Adrenal gland (tissue), 9 donors: ENCODE measurements at regions not wholly inside any gene's neighbourhood (a gene's known extent, or its start where the extent isn't known, plus 50 kb on each side); places are given as distances from the start of the nearest gene placed in this dataset.

ENCODE experiments used
- DNase-seq, 7 donors: peaks; one replicate each; pipeline ENCODE4 v3.0.0-alpha.2; 2019 to 2020
- H3K27ac ChIP-seq, 5 donors: fragments of 200-600 bp; sonication (generic) in 4 of 5; 1 replicate in 3 of 5; 2 replicates in 2 of 5; pipeline versions ENCODE4 v1.5.1 to v1.8.0; 2016 to 2020; ENCODE audit warnings: mild to moderate bottlenecking in 1 of 5
- H3K27me3 ChIP-seq: fragments of 200-600 bp; 2 replicates; pipeline ENCODE4 v1.8.0; 2021
- H3K36me3 ChIP-seq, 2 donors: fragments of 200-600 bp; replicated peaks in 1 of 2; 1 replicate in 1 of 2; 2 replicates in 1 of 2; pipeline versions ENCODE4 v1.5.1 to v1.8.0; 2018 to 2022
- H3K4me1 ChIP-seq, 2 donors: fragments of 200-600 bp; replicated peaks in 1 of 2; 1 replicate in 1 of 2; 2 replicates in 1 of 2; pipeline versions ENCODE4 v1.5.1 to v1.8.0; 2018 to 2021
- H3K4me3 ChIP-seq, 4 donors: fragments of 200-600 bp; sonication (generic) in 3 of 4; one replicate each; pipeline ENCODE4 v1.5.1; 2016 to 2018
- H3K9me3 ChIP-seq, 3 donors: fragments of 200-600 bp; sonication (generic) in 1 of 3; replicated peaks in 1 of 3; 1 replicate in 2 of 3; 2 replicates in 1 of 3; pipeline versions ENCODE4 v1.5.1 to v1.8.0; 2016 to 2021
- POLR2A ChIP-seq, 2 donors: fragments of 450-650 bp; IDR thresholded peaks; one replicate each; pipeline ENCODE4 v1.6.1; 2017; ENCODE audit warnings: antibody characterized with exemption in 2 of 2, mild to moderate bottlenecking in 2 of 2, moderate library complexity in 1 of 2
- WGBS, 4 donors: extraction: QIAGEN DNeasy Blood & Tissue Kit in 2 of 4; methylation state at CpG; one replicate each; pipeline versions ENCODE4 v1.1.5 to v1.1.7; 2013 to 2017; 5-methylcytosine and 5-hydroxymethylcytosine counted together
- intact Hi-C, 2 donors: fragments of 100-400 bp; cut with DNase I; formaldehyde crosslinking; loops; one replicate each; pipeline versions ENCODE4 v1.14.1 to v1.15.0; 2022 to 2023
- TF ChIP-seq, protein P1 (sequence below), 6 experiments: fragments of 450-650 bp in 4 of 6; fragments of 200-600 bp in 2 of 6; sonication (generic) in 1 of 6; IDR thresholded peaks; 1 replicate in 5 of 6; 2 replicates in 1 of 6; pipeline versions ENCODE4 v1.5.1 to v1.8.0; 2016 to 2021; ENCODE audit warnings: antibody characterized with exemption in 6 of 6, mild to moderate bottlenecking in 2 of 6, moderate library complexity in 1 of 6
- donor health status: healthy with polysubstance abuse.
- donor health status: Bipolar disorder and iron deficiency.
- donor health status: DM: yes; HTN: yes; CAD: no.
- donor health status: DM: no; HTN: no; CAD: no.
- donor health status: DM: no; HTN: no; CAD: no.

DNA sequence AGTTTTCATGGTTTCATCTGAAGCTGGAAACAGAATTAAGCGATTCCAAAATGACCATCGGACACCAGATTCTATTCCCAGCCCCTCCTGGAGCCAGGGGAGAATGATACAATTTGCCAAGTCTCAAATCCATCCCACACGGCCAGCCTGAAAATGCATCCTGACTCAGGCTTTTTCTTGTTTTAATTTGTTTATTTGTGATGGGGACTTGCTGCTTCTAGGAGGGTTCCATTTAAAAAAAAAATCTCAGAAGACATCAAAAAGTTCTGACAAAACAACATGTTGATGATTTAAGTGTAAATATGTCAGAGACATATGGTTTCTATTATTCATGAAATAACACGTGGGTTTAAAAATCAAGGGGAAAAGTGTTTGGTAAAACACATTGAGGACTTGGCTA lies 173.2 kb downstream of the GAS1 start:
- Histone ChIP-seq H3K27ac (no peak overlapping the region), H3K4me1 (no peaks in the 10 kb centered on the region), H3K4me3 (no peak overlapping the region), H3K9me3 (no peaks in the 10 kb centered on the region), H3K36me3 (no peaks in the 10 kb centered on the region), H3K27me3 (no peaks in the 10 kb centered on the region)
- intact Hi-C loops: no loop called here
- no peak for TF ChIP-seq POLR2A (IDR thresholded peaks at IDR 0.05)
- TF ChIP-seq, protein P1, sequence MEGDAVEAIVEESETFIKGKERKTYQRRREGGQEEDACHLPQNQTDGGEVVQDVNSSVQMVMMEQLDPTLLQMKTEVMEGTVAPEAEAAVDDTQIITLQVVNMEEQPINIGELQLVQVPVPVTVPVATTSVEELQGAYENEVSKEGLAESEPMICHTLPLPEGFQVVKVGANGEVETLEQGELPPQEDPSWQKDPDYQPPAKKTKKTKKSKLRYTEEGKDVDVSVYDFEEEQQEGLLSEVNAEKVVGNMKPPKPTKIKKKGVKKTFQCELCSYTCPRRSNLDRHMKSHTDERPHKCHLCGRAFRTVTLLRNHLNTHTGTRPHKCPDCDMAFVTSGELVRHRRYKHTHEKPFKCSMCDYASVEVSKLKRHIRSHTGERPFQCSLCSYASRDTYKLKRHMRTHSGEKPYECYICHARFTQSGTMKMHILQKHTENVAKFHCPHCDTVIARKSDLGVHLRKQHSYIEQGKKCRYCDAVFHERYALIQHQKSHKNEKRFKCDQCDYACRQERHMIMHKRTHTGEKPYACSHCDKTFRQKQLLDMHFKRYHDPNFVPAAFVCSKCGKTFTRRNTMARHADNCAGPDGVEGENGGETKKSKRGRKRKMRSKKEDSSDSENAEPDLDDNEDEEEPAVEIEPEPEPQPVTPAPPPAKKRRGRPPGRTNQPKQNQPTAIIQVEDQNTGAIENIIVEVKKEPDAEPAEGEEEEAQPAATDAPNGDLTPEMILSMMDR (IDR thresholded peaks at IDR 0.05): no peak
- DNase-seq: no peak
- 64 to 70% (median 67%) methylated on average over 4 of the region's 4 CpGs for WGBS, 4 donors

DNA sequence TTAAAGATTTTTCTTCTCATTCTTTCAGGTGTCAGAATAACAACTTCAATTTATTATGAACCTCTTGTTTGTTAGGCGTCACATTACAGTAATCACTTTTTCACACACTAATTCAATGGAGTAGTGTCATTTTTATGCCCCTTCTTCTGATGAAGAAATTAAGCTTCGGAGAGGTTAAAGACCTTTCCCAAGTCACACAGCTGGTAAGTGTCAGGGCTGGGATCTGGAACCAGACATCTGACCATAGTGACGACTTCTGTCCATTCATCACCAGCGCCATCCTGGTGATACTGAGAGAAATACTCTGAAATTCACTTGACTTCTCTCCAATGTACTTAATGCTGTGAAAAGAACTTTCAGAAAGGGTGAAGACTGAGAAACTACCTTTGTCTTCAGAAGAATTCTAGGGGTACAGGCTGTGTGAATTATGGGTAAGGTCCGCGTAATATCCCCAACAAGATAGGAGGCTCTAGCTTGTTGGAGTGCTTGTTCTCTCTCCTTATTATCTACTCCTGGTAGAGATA lies 173.8 kb downstream of the GAS1 start:
- TF ChIP-seq, protein P1 (IDR thresholded peaks at IDR 0.05): no peak
- no peak for TF ChIP-seq POLR2A (IDR thresholded peaks at IDR 0.05)
- Histone ChIP-seq H3K4me3 (no peak overlapping the region), H3K27me3 (no peaks in the 10 kb centered on the region), H3K9me3 (no peaks in the 10 kb centered on the region), H3K27ac (no peak overlapping the region), H3K36me3 (no peaks in the 10 kb centered on the region), H3K4me1 (no peaks in the 10 kb centered on the region)
- 79 to 84% (median 82%) methylated on average over 6 of the region's 6 CpGs for WGBS, 4 donors
- DNase-seq: no peak
- intact Hi-C loops: no loop called here

DNA sequence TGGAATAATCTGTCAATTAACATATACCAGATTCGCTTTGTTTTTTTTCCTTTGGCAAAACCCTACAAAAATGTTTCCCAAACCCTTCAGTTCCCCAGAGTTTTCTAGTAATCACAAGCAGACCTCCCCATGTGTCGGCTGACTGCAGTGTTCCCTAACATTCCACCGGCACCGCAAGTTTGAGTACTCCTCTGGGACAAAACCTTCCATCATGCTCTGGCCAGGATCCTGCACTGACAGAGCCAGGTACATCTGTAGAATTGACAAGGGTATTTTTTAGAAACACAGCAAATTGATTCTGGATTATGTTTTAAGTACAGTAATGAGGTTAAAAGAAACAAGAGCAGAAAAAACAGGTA lies 174.7 kb downstream of the GAS1 start:
- intact Hi-C loops: no loop called here
- Histone ChIP-seq H3K36me3 (no peaks in the 10 kb centered on the region), H3K4me1 (no peaks in the 10 kb centered on the region), H3K9me3 (no peaks in the 10 kb centered on the region), H3K27ac (no peak overlapping the region), H3K4me3 (no peak overlapping the region), H3K27me3 (no peaks in the 10 kb centered on the region)
- 68 to 77% (median 69%) methylated on average over 4 of the region's 4 CpGs for WGBS, 4 donors
- no peak for DNase-seq
- TF ChIP-seq, protein P1 (IDR thresholded peaks at IDR 0.05): no peak
- no peak for TF ChIP-seq POLR2A (IDR thresholded peaks at IDR 0.05)

DNA sequence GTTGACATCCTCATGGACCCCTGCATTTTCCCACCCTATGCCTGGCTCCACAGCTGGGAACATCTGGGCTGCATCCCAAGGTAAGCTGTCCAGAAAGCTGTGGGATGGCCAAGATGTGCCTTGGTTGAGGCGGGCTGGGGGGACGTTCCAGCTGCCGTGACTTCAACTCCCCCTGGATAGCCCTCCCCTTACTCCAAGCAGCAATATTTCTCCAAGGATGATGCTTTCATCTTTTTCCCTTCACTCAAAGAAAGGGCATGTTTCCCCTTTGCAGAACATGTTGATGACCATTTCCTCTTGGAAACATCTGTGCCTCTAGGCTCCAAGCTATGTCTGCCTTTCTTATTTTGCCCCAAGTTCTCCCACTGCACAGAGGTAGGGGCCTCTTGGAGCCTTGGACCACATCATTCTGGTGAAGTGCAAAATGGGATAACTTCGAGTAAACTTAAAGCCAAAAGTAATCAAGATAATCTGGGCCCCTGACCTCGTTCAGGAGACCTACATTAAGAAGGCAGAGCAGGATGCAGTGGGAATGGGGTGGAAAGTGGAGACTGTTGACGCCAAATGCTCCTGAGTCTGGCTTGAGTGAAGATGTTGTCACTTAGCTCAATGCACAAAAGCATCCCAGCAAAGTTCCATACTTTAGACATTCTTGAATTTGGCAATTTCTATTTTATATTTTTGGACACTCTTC lies 175.2 kb downstream of the GAS1 start:
- intact Hi-C loops: no loop called here
- H3K27ac ChIP-seq: no peak overlapping the region
- no peak overlapping the region for H3K4me3 ChIP-seq
- WGBS, 4 donors: 67 to 71% (median 68%) methylated on average over 6 of the region's 6 CpGs
- no peaks in the 10 kb centered on the region for H3K27me3 ChIP-seq
- H3K4me1 ChIP-seq: no peaks in the 10 kb centered on the region
- DNase-seq: no peak
- H3K9me3 ChIP-seq: no peaks in the 10 kb centered on the region
- H3K36me3 ChIP-seq: no peaks in the 10 kb centered on the region
- TF ChIP-seq POLR2A (IDR thresholded peaks at IDR 0.05): no peak
- TF ChIP-seq, protein P1 (IDR thresholded peaks at IDR 0.05): no peak
